ENCODE measurements at regions not wholly inside any gene's neighbourhood (a gene's known extent, or its start where the extent isn't known, plus 50 kb on each side); places are given as distances from the start of the nearest gene placed in this dataset.

DNA sequence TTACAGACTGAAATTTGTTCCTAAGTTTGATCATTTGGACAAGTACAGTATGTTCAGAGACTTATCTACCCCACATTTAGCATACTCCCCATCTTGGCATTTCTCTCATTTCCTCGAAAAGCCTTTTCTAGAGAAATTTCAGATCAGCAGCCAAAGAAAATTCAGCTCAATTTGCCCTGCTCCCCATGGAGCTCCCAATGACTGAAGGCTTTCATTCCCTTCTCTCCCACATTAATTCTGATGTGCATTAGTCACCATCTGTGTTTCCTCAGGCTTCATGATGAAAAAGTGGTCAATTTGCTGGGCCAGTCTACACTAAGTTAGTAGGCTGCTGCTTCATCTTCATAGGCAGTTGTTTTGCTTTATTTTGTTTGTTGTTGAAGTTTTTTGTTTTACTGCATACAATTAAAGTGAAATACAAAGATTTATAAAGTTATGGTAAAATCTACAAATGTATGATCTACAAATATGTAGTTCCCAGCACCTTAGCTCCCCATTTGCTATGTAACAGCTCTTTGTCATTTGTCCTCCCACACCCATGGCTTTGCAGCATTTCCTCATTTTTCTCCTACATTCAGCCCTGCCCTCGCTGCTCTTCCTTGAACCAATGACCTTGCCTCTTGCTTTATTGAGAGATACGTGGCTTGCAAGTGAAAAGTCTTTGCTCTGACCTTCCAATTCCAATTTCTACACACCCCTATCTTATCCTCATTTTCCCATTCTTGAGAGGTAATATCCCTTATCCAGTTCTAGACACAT is 193.9 kb downstream of the ANAPC10 start:
- peak; percentile 7 for DNase-seq (ENCODE audit: low spot score)

DNA sequence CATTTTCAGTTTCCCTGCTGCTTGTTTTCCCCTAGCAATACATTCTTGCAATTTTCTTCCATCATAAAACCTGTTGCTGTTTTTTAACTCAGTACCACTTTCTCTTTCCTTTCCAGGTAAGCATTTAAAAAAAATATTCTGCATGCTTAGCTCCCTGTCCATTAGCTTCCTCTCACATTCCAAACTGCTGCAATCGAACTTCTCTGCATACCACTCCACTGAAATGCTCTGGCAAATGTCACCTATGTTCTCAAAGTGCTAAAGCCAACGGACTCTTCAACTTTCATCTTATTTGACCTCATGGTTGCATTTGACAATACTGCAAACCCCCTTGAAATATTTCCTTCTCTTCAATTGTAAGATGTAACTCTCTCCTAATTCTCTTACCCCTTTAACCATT is 192.7 kb downstream of the ANAPC10 start:
- DNase-seq (ENCODE audit: low spot score) = no peak

DNA sequence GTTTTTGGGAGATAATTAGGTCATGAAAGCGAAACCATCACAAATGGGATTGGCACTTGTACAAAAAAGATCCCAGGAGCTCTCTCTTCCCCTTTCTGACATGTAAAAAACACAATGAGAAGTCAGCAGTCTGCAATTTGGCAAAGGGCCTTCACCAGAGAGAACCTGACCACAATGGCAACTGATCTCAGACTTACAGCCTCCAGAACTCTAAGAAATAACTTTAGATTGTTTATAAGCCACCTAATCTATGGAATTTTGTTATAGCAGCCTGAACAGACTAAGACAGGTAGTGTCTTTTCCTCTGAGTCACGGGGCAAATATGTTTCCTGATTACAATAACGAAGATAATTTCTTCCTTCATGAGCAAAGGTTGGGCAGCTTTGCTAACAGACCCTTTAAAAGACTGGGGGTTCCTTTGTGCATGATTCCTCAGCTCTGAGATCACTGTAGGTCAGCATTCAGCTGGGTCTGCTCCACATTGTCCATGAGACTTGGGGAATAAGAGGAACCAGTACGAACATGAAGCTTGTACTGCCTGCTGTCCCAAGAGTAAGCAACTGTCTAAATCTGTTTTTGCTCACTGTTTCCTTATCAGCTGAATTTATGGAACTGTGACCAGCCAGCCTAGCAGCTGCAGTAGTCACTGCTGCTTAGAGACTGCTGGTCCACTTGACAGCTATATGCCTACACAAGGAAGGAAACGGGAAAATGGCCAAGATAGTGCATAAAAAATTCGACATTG is 191.6 kb downstream of the ANAPC10 start:
- no peak for DNase-seq (ENCODE audit: low spot score)

DNA sequence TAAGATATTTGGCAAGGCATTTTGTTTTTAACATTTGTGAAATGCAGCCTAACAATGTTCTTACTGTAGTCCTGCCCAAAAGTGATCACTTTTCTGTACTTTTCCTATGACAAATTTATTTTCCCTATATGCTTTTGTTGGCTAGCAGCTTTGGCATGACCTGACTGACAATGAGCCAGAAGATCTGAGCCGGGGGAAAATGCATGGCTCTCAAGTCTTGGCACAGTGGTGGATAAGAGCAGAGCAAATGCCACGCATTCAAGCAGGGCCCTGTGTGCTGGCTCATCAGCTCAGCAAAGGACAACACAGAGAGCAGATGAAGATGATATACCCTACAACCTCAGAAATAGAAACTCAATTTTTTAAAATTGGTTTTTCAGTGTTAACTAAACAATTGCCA is 187.3 kb downstream of the ANAPC10 start:
- DNase-seq (ENCODE audit: low spot score) = no peak

Measured in RKO (cell line).